Liver (tissue), 3 donors: ENCODE measurements at regions not wholly inside any gene's neighbourhood (a gene's known extent, or its start where the extent isn't known, plus 50 kb on each side); places are given as distances from the start of the nearest gene placed in this dataset.

Experiments
- EGR1 ChIP-seq, 2 donors: IDR thresholded peaks; 2 replicates each; pipeline ENCODE4 v1.6.1; 2016 to 2018; ENCODE audit warnings: antibody characterized with exemption in 2 of 2, low read depth in 2 of 2
- FOXA1 ChIP-seq: IDR thresholded peaks from 2 replicates; pipeline ENCODE4 v1.6.1; 2016; ENCODE audit warnings: antibody characterized with exemption
- GABPA ChIP-seq, 2 donors: IDR thresholded peaks in 1 of 2; conservative IDR thresholded peaks in 1 of 2; 2 replicates each; pipeline ENCODE4 v1.6.1; 2016; ENCODE audit warnings: antibody characterized with exemption in 2 of 2, mild to moderate bottlenecking in 1 of 2, moderate library complexity in 1 of 2
- HNF4A ChIP-seq, 2 donors: conservative IDR thresholded peaks; 2 replicates each; pipeline ENCODE4 v1.6.1; 2016; ENCODE audit warnings: antibody characterized with exemption in 2 of 2, mild to moderate bottlenecking in 2 of 2
- JUND ChIP-seq, 2 donors: IDR thresholded peaks; 2 replicates each; pipeline ENCODE4 v1.6.1; 2016; ENCODE audit warnings: antibody characterized with exemption in 2 of 2
- NR2F2 ChIP-seq: IDR thresholded peaks from 2 replicates; pipeline ENCODE4 v1.6.1; 2016; ENCODE audit warnings: antibody characterized with exemption
- RAD21 ChIP-seq, 2 donors: IDR thresholded peaks; 2 replicates each; pipeline ENCODE4 v1.6.1; 2016; ENCODE audit warnings: antibody characterized with exemption in 2 of 2, mild to moderate bottlenecking in 2 of 2
- SP1 ChIP-seq: IDR thresholded peaks from 2 replicates; pipeline ENCODE4 v1.6.1; 2018; ENCODE audit warnings: antibody characterized with exemption, mild to moderate bottlenecking
- TAF1 ChIP-seq: conservative IDR thresholded peaks from 2 replicates; pipeline ENCODE4 v1.6.1; 2016; ENCODE audit warnings: antibody characterized with exemption, mild to moderate bottlenecking
- TF ChIP-seq, protein P1 (sequence below): IDR thresholded peaks from 2 replicates; pipeline ENCODE4 v1.6.1; 2016; ENCODE audit warnings: antibody characterized with exemption, mild to moderate bottlenecking
- TF ChIP-seq, protein P2 (sequence below): fragments of 150-350 bp; IDR thresholded peaks from 2 replicates; pipeline ENCODE4 v1.5.1; 2017; ENCODE audit warnings: improper control_type of control experiment, low read depth, low read length; ENCODE audit not compliant: missing input control
- TF ChIP-seq, protein P3 (sequence below): IDR thresholded peaks from 2 replicates; pipeline ENCODE4 v1.6.1; 2016; ENCODE audit warnings: antibody characterized with exemption
- TF ChIP-seq, protein P4 (sequence below): IDR thresholded peaks from 2 replicates; pipeline ENCODE4 v1.6.1; 2016; ENCODE audit warnings: antibody characterized with exemption
- TF ChIP-seq, protein P5 (sequence below): IDR thresholded peaks from 2 replicates; pipeline ENCODE4 v1.6.1; 2016; ENCODE audit warnings: antibody characterized with exemption
- donor health status: healthy.
- donor health status: healthy.

DNA sequence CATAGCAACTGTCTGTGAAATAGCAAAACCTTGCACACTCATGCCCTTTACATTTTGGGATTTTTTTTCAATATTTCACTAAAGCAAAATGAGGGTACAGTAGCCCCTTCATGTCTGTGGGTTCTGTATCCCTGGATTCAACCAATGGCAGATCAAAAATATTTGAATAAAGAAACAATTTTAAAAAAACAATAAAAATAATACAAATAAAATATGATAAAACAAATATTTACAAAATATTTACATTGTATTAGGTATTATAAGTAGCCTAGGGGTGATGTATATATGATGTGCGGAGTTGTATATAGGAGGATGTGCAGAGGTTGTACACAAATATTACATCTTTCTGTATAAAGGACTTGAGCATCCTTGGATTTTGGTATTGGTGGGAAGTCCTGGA, 67.3 kb upstream of the CDH10 start:
- no peak for TF ChIP-seq JUND (IDR thresholded peaks at IDR 0.05)
- TF ChIP-seq, protein P1, sequence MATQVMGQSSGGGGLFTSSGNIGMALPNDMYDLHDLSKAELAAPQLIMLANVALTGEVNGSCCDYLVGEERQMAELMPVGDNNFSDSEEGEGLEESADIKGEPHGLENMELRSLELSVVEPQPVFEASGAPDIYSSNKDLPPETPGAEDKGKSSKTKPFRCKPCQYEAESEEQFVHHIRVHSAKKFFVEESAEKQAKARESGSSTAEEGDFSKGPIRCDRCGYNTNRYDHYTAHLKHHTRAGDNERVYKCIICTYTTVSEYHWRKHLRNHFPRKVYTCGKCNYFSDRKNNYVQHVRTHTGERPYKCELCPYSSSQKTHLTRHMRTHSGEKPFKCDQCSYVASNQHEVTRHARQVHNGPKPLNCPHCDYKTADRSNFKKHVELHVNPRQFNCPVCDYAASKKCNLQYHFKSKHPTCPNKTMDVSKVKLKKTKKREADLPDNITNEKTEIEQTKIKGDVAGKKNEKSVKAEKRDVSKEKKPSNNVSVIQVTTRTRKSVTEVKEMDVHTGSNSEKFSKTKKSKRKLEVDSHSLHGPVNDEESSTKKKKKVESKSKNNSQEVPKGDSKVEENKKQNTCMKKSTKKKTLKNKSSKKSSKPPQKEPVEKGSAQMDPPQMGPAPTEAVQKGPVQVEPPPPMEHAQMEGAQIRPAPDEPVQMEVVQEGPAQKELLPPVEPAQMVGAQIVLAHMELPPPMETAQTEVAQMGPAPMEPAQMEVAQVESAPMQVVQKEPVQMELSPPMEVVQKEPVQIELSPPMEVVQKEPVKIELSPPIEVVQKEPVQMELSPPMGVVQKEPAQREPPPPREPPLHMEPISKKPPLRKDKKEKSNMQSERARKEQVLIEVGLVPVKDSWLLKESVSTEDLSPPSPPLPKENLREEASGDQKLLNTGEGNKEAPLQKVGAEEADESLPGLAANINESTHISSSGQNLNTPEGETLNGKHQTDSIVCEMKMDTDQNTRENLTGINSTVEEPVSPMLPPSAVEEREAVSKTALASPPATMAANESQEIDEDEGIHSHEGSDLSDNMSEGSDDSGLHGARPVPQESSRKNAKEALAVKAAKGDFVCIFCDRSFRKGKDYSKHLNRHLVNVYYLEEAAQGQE: no peak
- TF ChIP-seq RAD21 (IDR thresholded peaks at IDR 0.05): no peak
- TF ChIP-seq, protein P2, sequence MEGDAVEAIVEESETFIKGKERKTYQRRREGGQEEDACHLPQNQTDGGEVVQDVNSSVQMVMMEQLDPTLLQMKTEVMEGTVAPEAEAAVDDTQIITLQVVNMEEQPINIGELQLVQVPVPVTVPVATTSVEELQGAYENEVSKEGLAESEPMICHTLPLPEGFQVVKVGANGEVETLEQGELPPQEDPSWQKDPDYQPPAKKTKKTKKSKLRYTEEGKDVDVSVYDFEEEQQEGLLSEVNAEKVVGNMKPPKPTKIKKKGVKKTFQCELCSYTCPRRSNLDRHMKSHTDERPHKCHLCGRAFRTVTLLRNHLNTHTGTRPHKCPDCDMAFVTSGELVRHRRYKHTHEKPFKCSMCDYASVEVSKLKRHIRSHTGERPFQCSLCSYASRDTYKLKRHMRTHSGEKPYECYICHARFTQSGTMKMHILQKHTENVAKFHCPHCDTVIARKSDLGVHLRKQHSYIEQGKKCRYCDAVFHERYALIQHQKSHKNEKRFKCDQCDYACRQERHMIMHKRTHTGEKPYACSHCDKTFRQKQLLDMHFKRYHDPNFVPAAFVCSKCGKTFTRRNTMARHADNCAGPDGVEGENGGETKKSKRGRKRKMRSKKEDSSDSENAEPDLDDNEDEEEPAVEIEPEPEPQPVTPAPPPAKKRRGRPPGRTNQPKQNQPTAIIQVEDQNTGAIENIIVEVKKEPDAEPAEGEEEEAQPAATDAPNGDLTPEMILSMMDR: no peak
- no peak for TF ChIP-seq EGR1 (IDR thresholded peaks at IDR 0.05; ENCODE audit: low read depth in 2 of 2)
- TF ChIP-seq, protein P3, sequence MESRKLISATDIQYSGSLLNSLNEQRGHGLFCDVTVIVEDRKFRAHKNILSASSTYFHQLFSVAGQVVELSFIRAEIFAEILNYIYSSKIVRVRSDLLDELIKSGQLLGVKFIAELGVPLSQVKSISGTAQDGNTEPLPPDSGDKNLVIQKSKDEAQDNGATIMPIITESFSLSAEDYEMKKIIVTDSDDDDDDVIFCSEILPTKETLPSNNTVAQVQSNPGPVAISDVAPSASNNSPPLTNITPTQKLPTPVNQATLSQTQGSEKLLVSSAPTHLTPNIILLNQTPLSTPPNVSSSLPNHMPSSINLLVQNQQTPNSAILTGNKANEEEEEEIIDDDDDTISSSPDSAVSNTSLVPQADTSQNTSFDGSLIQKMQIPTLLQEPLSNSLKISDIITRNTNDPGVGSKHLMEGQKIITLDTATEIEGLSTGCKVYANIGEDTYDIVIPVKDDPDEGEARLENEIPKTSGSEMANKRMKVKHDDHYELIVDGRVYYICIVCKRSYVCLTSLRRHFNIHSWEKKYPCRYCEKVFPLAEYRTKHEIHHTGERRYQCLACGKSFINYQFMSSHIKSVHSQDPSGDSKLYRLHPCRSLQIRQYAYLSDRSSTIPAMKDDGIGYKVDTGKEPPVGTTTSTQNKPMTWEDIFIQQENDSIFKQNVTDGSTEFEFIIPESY: no peak
- no peak for TF ChIP-seq SP1
- TF ChIP-seq, protein P4, sequence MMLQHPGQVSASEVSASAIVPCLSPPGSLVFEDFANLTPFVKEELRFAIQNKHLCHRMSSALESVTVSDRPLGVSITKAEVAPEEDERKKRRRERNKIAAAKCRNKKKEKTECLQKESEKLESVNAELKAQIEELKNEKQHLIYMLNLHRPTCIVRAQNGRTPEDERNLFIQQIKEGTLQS: no peak
- TF ChIP-seq TAF1: no peak
- TF ChIP-seq NR2F2: no peak
- no peak for TF ChIP-seq GABPA (IDR thresholded peaks at IDR 0.05 in 1 of 2, conservative IDR thresholded peaks at IDR 0.05 in 1 of 2)
- TF ChIP-seq, protein P5, sequence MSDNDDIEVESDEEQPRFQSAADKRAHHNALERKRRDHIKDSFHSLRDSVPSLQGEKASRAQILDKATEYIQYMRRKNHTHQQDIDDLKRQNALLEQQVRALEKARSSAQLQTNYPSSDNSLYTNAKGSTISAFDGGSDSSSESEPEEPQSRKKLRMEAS: no peak
- no peak for TF ChIP-seq FOXA1
- TF ChIP-seq HNF4A (conservative IDR thresholded peaks at IDR 0.05): no peak
